HG02884 (cell line): ENCODE measurements at regions not wholly inside any gene's neighbourhood (a gene's known extent, or its start where the extent isn't known, plus 50 kb on each side); places are given as distances from the start of the nearest gene placed in this dataset.
"Not testable (repeated sequence)": the region's sequence is repeated elsewhere in the genome, so short reads cannot be mapped to it uniquely, and the experiment has no call there.

Experiments
- ATAC-seq: cut with Tn5 transposase; IDR thresholded peaks from one replicate; pipeline ENCODE4 v1.9.1; 2021; ENCODE audit warnings: mild to moderate bottlenecking, moderate library complexity; ENCODE audit not compliant: unreplicated experiment

DNA sequence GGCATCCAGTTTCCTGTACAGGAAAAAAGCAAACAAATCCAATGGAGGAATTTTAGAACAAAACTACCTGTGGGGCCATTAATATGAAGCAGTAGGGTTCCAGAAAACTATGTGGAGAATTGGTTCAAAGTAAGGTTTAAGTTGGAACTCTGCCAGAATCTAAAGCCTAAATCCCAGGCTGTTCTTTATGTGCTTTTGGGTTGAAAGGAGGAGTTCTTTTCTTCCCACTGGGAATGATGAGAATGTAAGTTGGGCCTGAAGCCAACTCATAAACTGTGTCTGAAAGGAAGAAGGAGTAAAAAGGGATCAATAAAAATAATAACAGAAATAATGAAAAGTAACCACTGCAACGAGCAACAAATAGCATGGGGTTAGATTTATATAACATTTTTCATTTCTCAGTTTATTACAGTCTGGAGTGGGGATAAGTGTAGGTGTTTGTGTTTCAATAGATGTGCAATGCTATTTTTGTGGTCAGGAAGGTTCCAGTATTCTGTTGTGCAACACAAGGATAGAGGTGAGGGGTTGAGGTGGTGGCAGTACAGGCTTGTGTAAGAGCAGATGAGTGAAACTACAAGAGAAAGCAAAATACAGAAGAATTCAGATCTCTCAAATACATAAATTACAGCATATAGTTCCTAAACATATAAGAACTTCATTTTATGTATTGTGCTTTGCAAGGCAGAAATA is 373.6 kb downstream of the EMP1 start:
- ATAC-seq: no peak

DNA sequence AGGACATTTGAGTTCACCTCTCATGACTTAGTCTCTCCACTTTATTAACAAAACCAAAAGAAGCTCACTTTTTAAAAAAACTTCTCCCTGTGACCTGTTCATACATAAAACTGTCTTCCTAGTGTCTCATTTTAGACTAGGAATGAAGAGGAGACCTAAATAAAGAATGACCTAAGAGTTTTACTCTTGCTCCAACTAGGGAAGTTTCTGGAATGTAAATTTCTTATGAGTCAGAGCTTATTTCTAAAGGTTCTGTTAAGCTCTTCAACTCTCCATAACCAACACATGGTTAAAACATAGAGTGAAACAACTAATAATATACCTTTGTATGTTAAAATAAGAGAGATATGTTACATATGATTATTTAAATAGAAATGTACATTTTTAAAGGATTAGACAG is 369.8 kb downstream of the EMP1 start:
- ATAC-seq: no peak

DNA sequence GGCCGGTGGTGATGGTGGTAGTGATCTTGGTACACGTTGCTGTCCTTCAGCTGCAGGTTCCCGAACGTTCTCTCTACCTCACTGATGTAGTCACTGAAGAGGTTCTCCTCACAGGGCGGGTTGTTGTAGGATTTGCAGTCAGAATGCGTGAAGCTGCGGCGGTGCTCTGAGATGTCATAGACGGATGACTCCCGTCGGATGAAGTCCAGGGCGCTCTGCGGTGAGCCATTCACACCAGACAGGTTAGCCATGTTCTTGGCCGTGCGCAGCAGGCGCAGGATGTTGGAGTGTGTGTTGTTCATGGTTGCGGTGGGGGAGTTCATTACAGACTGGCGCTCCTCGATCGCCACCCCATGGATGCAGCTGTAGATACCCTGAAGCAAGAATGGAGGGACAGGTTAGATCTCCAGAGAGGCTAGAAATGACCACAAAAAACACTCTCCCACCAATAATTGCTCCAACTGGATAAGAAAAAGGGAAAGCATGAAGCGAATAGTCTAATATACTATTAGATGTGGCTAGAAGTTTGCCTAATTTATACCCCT is 367.8 kb downstream of the EMP1 start:
- ATAC-seq: no peak

DNA sequence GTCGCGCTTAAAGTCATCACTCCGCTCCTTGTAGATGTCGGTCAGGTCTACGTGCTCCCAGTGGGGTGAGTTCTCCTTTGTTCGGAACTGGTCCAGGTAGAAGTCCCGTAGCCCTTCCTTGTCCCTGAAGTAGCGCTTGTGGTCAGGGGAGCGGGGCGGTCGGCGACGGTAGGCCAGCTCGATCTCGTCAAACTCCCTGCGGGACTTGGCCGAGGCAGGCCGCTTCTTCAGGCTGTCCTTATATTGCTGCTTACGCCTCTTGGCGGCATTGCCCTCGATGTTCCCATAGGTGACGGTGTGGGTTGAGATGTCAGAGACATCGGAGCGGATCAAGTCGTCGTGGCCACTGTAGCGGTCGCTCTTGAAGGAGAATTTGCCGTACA is 367.2 kb downstream of the EMP1 start:
- ATAC-seq: no peak

DNA sequence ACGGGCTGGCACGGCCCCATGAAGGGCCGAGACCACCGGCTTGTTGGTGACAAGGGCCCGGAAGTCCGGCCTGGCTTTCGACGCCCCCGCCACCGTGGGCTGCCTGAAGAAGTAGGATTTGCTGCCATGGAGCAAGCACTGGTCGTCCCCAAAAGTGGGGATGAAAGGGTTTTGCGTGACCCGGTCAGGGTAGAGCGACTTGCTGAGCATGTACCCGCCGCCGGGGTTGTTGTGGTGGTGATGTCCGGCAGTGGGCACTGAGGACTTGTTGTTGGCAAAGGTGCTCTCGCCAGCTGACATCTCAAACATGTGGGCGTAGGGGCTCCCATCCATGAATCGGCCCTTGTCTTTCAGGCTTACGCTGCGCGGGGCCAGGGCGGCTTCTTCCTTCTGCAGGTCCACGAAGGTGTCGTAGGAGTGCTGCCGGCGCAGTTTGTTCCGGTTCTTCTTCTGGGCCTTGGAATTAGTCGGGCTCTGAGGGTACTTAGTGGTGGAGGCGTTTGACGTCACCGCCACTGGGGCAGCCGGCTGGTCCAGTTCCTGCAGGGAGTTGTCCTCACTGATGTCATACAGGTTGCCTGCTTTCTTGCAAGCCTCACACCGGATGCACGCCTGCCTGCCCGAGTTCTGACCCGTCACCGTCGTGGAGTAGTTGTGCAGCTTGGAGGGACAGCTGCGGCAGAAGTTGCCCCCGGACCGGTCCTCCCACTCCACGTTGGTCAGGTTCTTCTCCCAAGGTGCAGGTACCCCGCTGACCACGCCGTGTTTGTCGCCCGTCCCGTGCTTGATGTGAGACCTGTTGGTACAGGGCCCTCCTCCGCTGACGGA is 366.6 kb downstream of the EMP1 start:
- ATAC-seq: no peak

DNA sequence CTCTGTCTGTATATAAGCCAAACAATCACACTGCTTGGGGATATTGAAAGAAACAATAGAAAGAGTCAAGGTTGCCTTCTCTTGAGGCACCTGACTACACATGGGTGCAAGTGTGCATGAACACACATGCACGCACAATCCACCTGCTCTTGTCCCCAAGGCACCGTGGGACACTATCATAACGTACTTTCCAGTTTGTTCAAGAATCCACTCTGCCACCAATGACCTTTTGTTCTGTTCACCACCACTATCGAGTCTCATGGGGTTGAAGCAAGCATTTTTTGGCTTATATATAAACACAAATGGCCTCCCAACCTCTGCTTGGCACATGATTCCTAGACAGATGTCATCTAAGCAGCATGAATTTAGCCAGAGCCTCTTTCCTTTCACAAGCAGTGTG is 365.4 kb downstream of the EMP1 start:
- ATAC-seq: no peak

DNA sequence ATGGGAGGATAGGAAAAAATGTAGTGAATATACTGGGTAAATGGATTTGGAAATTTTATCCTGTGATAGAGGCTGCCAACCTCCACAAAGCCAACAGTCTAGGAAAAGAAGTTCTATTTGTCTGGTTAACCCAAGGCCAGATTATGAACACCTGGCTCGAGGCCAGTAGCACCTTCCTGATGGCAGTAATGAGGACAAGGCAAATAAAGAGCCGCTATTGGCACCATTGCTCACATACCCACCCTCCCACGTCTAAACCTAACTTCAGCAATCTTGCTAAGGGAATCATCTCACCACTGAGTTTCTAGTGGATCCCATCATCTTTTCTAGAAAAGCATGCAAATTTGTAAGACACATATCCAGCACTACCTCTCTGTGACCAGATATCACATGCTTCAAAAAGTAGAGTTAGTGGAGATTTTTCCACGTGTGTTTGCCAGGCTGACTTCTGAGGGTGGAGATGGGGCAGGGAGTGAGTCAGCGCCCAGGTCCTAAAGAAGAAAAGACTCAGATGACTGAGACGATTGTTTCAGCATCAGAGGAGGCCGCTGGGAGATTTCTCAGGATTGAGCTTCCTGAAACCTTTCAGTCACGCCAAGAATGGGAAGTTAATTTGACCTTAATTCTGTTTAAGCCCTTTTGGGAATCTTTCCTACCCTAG is 362.9 kb downstream of the EMP1 start:
- ATAC-seq: no peak

DNA sequence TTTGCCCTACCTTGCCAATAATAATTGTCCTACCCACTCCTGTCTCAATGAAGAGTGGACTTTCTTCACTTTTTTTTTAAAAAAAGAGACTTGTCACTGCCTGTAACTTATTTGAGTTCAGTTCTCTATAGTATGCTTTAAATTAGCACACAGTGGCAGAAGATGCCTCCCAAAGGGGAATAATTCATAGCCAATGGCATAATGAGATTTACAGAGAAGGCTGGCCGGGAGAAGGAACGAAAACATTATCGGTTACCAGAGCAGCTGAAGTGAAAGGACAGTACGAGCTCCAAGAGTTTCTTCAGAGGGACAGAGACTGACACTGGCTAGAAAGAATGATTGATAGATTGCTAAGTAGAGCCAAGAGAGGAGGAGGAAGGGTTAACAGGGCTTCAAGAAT is 356.3 kb downstream of the EMP1 start:
- ATAC-seq: no peak

DNA sequence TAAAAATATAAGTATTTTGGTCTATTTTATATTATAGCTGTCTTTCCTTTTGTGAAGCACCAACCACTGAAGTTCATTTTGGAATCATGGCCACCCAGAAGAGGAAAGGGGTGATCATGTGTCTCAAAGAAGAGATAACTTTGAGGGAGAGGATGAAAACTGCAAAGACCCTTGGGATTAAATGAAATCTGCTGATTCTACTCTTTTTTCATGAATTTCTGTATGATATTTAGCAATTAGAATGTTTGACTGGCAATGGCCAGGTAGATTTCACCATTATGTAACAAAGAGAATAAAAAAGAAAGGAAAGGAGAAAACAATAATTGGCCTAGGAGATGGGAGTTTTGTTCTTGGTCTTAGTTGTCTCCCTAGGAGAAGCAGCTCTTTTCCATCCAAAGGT is 350.8 kb downstream of the EMP1 start:
- ATAC-seq: no peak

DNA sequence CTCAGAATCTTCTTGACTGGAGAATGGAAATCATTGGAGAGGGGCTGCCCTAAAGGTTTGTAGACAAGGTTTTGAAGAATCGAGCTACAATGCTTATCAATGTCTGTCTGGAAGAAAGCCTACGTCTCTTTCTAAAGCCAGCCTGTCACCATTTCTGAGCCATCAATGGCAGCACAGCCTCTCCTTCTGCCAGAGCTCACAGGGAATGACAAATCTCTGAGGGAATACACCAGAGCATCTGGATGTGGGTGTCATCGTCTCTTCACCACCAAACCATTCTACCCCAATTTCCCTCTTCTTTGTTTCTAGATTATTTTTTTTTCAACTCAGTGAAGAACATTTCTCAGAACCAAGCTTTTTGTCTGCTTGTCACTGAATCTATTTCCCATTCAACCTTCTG is 349.7 kb downstream of the EMP1 start:
- no peak for ATAC-seq

DNA sequence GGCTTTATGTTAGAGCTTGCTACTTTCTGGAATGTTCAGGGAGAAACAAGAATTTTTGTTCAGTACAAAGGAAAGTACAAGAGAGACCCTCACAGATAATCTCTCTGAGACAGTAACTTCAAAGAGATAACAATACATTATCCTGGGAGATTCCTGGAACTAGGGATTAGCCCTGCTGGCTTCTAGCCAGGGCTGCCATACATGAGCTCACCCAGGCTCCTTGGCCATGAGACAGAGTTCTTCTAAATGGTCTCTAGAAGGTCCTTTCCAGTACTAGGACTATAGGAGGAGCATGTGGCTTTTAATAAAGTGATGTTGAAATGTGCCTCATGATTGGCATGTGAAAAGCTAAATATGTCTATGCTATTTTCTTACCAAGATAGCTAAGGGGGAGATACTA is 342.5 kb downstream of the EMP1 start:
- ATAC-seq: no peak

DNA sequence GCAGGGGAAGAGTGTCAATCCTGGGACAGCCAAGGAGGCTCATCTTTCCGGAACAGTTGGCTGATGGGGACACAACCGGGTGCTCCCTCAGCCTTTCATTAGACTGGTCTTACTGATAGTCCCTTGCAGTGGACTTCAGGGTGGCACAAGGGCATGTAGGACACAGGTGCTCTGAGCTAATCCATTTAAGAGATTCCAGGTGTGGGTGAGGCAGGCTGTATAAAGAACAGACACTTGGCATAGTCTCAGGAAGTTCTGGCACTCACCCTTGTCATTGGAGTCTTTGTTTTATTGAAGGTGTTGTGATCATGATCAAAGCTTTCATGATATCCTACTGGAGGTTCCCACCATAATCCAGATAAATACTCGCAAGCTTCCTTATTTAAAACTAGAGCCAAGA is 341.6 kb downstream of the EMP1 start:
- ATAC-seq: no peak

DNA sequence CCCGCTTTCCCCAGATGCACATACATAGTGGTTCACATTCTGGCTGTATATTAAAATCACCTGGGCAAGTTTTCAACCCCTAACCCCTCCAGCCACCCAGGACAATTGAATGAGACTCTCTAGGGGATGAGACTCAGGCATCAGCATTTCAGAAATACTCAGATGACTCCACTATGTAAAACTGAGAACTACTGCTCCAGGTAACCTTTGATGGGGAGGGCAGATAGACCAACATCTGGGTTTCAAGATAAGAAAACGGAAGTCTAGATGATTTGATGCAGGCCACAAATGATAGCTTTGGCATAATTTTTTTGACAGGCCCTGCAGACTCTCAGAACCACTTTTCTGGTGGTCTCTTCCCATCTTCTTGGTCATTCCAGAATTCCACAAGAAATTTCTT is 341.1 kb downstream of the EMP1 start:
- peak; percentile 68 for ATAC-seq

DNA sequence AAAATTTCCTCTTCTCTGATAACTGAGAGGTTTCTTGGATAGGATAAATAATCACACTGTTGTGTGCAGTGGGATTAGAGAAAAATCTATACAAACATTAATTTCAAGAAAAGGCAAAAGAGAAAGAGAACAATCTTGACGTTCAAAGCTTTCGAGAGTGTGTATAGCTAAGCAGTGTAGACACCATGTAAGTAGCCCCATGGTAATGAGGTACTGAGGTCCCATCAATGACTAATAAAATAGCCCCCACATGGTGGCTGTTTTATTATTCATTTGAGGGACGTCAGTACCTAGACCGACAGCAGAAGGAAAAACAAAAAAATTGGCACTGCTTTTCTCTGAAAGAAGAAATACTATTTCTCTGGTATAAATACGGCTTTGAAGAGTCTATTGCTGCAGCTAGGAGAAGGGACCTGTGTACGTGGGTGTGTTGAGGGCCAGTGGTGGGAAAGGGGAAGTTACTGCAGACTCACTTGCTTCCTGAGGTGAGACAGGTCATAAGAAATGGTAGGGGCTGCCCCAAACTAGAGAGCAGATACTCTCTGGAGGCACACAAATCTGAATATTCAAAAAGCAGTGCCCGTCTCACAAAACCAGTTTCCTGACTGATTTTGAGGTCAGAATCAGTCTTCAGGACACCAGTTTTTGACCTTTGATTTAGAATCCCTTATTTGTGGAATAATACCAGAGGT is 339.8 kb downstream of the EMP1 start:
- peak; percentile 94 for ATAC-seq

DNA sequence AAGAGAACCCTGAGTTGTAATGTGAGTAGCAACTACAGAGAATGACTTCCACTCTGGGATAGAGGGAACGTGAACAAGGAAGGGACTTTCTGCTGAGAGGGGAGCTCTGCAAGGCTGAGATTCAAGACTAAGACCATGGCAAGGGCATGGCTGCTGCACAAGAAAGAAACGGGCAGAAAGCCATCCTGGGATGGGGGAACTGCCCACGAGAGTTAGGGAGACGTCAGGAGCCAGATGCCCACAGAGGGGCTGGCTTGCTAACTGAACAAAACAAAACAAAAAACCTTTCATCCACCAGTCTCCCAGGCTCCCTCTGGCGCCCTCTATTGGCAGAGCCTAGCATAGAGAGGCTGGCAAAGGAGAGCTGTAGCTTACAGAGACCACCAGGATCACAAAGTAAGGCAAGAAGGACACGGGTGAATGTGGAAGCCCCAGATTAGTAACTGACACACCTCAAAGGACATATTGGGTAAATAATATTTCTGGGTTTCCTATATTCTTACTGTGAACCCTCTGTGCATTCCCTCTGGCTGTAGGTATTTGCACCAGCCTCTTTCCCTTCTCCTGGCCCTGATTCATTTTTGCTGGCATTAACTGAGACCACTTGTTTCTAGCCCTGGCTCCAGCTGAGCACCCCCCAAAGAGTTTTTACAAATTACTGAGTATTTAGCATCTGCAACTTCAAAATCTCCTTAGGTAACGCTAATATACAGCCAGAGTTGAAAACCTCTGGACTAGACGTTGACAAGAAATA is 338.3 kb downstream of the EMP1 start:
- ATAC-seq: no peak

DNA sequence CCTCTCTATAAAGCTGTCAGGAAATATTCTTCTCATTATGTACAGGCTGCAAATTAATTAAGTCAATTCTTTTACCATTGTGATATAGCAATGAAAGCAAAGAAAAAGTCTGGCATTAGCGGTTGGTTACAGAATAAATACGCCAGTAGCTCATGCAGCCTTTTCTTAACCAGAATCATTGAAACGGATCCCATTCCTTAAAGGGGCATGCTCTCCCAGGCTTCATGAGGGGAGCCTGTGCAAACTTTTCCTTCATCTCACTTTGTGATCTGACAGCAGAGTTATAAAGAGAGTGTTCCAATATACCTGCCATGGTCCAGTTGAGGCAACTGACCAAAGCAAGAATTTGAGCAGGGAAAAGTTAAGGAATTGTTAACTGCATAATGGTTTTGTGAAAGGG is 337.7 kb downstream of the EMP1 start:
- no peak for ATAC-seq

DNA sequence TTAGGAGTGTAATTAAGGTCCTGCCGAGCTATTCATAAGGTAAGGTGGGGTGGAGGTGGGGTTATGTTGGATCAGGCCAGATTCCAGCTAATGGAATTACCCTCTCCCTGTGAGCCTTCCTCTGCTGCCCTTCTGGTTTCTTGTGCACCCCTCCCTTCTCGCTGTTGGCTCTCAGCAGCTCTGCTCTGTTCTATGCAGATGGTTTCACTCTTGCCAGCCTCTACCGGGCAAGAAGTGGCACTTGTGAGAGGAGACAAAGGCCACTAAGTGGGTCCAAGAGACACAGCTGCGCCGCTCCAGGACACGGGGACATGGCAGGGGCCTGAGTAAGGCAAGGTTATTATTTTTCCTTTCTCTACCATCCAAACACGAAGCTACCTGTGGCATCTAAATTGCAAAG is 334.4 kb downstream of the EMP1 start:
- no peak for ATAC-seq

DNA sequence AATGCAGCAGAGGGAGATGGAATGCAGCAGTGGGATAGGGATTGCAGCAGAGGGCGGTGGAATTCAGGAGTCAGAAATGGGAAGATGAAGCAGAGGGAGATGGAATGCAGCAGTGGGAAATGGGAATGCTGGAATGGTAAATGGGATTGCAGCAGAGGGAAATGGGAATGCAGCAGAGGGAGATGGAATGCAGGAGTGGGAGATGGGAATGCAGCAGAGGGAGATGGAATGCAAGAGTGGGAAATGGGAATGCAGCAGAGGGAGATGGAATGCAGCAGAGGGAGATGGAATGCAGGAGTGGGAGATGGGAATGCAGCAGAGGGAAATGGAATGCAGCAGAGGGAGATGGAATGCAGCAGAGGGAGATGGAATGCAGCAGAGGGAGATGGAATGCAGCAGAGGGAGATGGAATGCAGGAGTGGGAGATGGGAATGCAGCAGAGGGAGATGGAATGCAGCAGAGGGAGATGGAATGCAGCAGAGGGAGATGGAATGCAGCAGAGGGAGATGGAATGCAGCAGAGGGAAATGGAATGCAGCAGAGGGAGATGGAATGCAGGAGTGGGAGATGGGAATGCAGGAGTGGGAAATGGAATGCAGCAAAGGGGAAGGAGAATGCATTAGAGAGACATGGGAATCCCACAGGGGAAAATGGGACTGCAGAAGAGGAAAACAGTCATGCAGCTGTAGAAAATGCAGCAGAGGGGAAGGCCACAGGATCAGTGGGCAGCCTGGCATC is 329.8 kb downstream of the EMP1 start:
- not testable (repeated sequence) for ATAC-seq

DNA sequence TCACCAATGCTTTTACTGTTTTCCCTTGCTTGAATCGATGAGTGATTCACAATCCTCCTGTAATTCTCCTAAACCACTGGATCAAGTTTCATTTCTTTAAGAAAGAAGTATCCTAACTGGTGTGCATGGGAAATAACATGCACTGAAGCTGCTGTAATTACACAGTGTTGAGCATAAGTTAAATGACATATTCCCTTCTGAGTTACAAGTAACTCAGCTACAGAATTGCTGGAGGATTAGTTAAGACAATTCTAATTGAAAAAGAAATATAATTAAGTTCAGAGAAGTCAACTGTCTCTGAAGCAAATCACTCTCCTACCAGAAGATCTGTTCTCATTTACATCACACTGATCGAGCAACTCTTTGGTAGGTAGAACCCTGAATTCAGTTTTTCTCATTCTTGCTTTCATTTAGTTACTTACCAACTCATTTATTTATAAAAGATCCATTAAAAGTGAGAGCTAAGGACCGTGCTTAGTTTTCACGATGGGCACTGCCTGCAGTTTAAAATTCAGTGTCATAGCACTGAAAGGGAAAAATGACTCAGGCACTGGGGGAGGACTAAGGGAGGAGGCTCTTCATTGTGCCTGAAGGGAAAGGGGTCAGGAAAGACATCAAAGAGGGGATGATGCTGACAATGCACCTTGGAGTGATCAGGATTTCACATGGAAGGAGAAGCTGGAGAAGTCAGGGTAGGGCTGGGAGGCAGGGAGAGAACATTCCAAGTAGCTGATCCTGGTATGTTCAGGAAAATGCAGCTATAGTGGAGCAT is 327.2 kb downstream of the EMP1 start:
- ATAC-seq: no peak
